ENCODE measurements at regions not wholly inside any gene's neighbourhood (a gene's known extent, or its start where the extent isn't known, plus 50 kb on each side); places are given as distances from the start of the nearest gene placed in this dataset.

DNA sequence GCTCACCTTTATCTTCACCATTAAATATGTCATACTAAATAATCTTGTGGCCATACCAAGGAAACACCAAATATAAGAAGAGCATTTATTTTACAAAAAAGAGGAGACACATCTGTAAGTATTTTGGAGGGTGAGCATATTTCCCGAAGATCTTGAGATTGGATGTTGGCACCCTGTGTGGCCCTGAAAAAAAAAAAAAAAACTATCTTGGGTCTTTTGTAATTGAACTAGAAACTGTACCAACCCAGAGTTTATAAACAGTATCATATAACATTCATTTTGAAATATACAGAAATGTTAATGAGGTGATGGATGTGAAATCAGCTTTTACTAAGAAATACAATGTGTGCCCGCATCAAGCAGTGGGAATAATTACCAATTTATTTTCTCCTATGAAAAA is 104.0 kb upstream of the FRMD6 start:
- Histone ChIP-seq H3K9me3 (ENCODE audit: low read length) (no peaks in the 10 kb centered on the region), H3K79me2 (ENCODE audit: insufficient read depth, low read length) (no peaks in the 10 kb centered on the region), H2AFZ (ENCODE audit: low read length) (no peak overlapping the region), H4K20me1 (ENCODE audit: insufficient read depth, low read length) (no peaks in the 10 kb centered on the region), H3K27me3 (ENCODE audit: control insufficient read depth in 1 of 2, insufficient read depth in 2 of 2, low read length in 2 of 2) (no peaks in the 10 kb centered on the region; a peak in 1 of 5 replicates), H3K9ac (ENCODE audit: insufficient read depth, low read depth, low read length) (no peak overlapping the region), H3K4me2 (ENCODE audit: low read depth, low read length) (no peak overlapping the region), H3K4me3 (replicated peaks in 1 of 3; ENCODE audit: insufficient read depth in 1 of 3, low read depth in 2 of 3, low read length in 3 of 3) (no peak overlapping the region), H3K4me1 (ENCODE audit: insufficient read depth, low read length) (no peaks in the 10 kb centered on the region), H3K36me3 (replicated peaks in 1 of 2; ENCODE audit: control insufficient read depth in 1 of 2, insufficient read depth in 2 of 2, low read length in 2 of 2) (no peaks in the 10 kb centered on the region), H3K27ac (ENCODE audit: extremely low read length, insufficient read depth, low read length) (no peak overlapping the region)
- no TSS peak for BruUV-seq (replicated peaks)
- FAIRE-seq (no peak), DNase-seq (ENCODE audit: low spot score) (no peak), ATAC-seq (no peak)
- in situ Hi-C loops (cut with HindIII; ENCODE audit: extremely low pct_ligation_motif_present, low pct_unique_long_range_greater_than_20kb), result no loop called here
- intact Hi-C loops (cut with micrococcal nuclease; ENCODE audit: unreplicated experiment), result no loop called here
- 1% methylated on average over 2 of the region's 2 CpGs for WGBS (ENCODE audit: low lambda C conversion rate)
- ChIA-PET CTCF (ENCODE audit: low intra/inter-chr PET ratio, low total read pairs) (no interaction called here), POLR2A (no interaction called here)
- TF ChIP-seq, protein P1, sequence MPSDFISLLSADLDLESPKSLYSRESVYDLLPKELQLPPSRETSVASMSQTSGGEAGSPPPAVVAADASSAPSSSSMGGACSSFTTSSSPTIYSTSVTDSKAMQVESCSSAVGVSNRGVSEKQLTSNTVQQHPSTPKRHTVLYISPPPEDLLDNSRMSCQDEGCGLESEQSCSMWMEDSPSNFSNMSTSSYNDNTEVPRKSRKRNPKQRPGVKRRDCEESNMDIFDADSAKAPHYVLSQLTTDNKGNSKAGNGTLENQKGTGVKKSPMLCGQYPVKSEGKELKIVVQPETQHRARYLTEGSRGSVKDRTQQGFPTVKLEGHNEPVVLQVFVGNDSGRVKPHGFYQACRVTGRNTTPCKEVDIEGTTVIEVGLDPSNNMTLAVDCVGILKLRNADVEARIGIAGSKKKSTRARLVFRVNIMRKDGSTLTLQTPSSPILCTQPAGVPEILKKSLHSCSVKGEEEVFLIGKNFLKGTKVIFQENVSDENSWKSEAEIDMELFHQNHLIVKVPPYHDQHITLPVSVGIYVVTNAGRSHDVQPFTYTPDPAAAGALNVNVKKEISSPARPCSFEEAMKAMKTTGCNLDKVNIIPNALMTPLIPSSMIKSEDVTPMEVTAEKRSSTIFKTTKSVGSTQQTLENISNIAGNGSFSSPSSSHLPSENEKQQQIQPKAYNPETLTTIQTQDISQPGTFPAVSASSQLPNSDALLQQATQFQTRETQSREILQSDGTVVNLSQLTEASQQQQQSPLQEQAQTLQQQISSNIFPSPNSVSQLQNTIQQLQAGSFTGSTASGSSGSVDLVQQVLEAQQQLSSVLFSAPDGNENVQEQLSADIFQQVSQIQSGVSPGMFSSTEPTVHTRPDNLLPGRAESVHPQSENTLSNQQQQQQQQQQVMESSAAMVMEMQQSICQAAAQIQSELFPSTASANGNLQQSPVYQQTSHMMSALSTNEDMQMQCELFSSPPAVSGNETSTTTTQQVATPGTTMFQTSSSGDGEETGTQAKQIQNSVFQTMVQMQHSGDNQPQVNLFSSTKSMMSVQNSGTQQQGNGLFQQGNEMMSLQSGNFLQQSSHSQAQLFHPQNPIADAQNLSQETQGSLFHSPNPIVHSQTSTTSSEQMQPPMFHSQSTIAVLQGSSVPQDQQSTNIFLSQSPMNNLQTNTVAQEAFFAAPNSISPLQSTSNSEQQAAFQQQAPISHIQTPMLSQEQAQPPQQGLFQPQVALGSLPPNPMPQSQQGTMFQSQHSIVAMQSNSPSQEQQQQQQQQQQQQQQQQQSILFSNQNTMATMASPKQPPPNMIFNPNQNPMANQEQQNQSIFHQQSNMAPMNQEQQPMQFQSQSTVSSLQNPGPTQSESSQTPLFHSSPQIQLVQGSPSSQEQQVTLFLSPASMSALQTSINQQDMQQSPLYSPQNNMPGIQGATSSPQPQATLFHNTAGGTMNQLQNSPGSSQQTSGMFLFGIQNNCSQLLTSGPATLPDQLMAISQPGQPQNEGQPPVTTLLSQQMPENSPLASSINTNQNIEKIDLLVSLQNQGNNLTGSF (CRISPR knock-in tag; IDR thresholded peaks at IDR 0.05), result no peak

DNA sequence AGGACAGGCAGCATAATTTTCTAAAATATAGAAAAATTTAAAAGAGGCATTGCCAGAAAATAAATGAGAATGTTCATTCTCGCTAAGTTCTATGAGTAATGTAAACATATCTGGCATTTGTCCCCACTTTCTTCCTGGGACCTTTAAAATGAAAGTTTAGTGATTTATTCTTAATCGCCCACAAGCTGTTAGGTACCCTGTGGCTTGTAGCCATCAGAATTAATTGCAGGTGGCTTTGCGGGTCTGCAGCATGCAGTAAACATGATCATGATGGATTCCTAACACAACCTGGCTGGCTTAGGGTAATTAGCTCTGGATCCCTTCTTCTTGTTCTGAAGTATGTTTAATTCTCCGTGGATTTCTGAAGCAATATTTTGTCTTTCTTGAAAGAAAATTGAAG is 103.5 kb upstream of the FRMD6 start:
- H3K4me1 ChIP-seq (ENCODE audit: insufficient read depth, low read length), result no peaks in the 10 kb centered on the region
- no peaks in the 10 kb centered on the region for H3K36me3 ChIP-seq (replicated peaks in 1 of 2; ENCODE audit: control insufficient read depth in 1 of 2, insufficient read depth in 2 of 2, low read length in 2 of 2)
- DNase-seq (ENCODE audit: low spot score), result no peak
- ChIA-PET CTCF (ENCODE audit: low intra/inter-chr PET ratio, low total read pairs) (no interaction called here), POLR2A (no interaction called here)
- TF ChIP-seq, protein P2, sequence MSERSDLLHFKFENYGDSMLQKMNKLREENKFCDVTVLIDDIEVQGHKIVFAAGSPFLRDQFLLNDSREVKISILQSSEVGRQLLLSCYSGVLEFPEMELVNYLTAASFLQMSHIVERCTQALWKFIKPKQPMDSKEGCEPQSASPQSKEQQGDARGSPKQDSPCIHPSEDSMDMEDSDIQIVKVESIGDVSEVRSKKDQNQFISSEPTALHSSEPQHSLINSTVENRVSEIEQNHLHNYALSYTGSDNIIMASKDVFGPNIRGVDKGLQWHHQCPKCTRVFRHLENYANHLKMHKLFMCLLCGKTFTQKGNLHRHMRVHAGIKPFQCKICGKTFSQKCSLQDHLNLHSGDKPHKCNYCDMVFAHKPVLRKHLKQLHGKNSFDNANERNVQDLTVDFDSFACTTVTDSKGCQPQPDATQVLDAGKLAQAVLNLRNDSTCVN (CRISPR knock-in tag; IDR thresholded peaks at IDR 0.05; ENCODE audit: borderline replicate concordance), result no peak
- TF ChIP-seq, protein P3, sequence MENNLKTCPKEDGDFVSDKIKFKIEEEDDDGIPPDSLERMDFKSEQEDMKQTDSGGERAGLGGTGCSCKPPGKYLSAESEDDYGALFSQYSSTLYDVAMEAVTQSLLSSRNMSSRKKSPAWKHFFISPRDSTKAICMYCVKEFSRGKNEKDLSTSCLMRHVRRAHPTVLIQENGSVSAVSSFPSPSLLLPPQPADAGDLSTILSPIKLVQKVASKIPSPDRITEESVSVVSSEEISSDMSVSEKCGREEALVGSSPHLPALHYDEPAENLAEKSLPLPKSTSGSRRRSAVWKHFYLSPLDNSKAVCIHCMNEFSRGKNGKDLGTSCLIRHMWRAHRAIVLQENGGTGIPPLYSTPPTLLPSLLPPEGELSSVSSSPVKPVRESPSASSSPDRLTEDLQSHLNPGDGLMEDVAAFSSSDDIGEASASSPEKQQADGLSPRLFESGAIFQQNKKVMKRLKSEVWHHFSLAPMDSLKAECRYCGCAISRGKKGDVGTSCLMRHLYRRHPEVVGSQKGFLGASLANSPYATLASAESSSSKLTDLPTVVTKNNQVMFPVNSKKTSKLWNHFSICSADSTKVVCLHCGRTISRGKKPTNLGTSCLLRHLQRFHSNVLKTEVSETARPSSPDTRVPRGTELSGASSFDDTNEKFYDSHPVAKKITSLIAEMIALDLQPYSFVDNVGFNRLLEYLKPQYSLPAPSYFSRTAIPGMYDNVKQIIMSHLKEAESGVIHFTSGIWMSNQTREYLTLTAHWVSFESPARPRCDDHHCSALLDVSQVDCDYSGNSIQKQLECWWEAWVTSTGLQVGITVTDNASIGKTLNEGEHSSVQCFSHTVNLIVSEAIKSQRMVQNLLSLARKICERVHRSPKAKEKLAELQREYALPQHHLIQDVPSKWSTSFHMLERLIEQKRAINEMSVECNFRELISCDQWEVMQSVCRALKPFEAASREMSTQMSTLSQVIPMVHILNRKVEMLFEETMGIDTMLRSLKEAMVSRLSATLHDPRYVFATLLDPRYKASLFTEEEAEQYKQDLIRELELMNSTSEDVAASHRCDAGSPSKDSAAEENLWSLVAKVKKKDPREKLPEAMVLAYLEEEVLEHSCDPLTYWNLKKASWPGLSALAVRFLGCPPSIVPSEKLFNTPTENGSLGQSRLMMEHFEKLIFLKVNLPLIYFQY (CRISPR knock-in tag; IDR thresholded peaks at IDR 0.05; ENCODE audit: borderline replicate concordance), result no peak
- FAIRE-seq, result no peak
- H3K27me3 ChIP-seq (ENCODE audit: control insufficient read depth in 1 of 2, insufficient read depth in 2 of 2, low read length in 2 of 2), result no peaks in the 10 kb centered on the region; a peak in 1 of 5 replicates
- no peak overlapping the region for H3K4me2 ChIP-seq (ENCODE audit: low read depth, low read length)
- no peaks in the 10 kb centered on the region for H4K20me1 ChIP-seq (ENCODE audit: insufficient read depth, low read length)
- H3K27ac ChIP-seq (ENCODE audit: extremely low read length, insufficient read depth, low read length), result no peak overlapping the region
- no peaks in the 10 kb centered on the region for H3K9me3 ChIP-seq (ENCODE audit: low read length)
- in situ Hi-C loops (cut with HindIII; ENCODE audit: extremely low pct_ligation_motif_present, low pct_unique_long_range_greater_than_20kb) (no loop called here), intact Hi-C loops (cut with micrococcal nuclease; ENCODE audit: unreplicated experiment) (no loop called here)
- 0% methylated on average over 4 of the region's 4 CpGs for WGBS (ENCODE audit: low lambda C conversion rate)
- H3K9ac ChIP-seq (ENCODE audit: insufficient read depth, low read depth, low read length), result no peak overlapping the region
- no peaks in the 10 kb centered on the region for H3K79me2 ChIP-seq (ENCODE audit: insufficient read depth, low read length)
- no peak overlapping the region for H3K4me3 ChIP-seq (replicated peaks in 1 of 3; ENCODE audit: insufficient read depth in 1 of 3, low read depth in 2 of 3, low read length in 3 of 3)
- no peak overlapping the region for H2AFZ ChIP-seq (ENCODE audit: low read length)
- BruUV-seq (replicated peaks), result no TSS peak
- no peak for ATAC-seq

Measured in HepG2 (cell line).